ENCODE measurements at regions not wholly inside any gene's neighbourhood (a gene's known extent, or its start where the extent isn't known, plus 50 kb on each side); places are given as distances from the start of the nearest gene placed in this dataset.

DNA sequence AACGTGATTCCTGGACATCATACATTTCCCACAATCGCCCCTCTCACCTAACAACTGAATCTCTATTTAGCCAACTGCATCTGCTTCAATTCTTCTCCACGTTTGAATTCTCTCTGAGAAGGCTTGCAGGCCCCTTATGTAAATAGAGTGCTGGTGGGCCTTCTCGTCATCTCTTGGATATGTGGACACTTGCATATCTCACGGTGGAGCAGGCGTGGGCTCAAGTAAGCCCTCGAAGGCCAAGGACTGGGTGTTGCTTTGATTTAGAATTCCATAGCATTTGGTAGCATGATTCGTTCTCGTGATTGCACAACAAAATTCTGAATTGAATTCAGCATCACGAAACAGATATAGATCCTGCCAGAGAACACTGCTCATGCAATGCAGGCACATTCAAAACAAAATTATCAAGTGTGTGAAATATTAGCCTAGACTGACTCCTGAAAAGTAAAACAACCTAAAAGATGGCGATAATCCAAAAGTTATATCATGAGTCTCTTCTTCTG is 613.6 kb downstream of the TFAP2A start:
- no peak overlapping the region for H3K4me3 ChIP-seq
- no peaks in the 10 kb centered on the region for H3K27me3 ChIP-seq (replicated peaks in 1 of 7)
- no peaks in the 10 kb centered on the region for H3K4me1 ChIP-seq
- no peak for TF ChIP-seq POLR2AphosphoS5 (IDR thresholded peaks at IDR 0.05)
- TF ChIP-seq, protein P1, sequence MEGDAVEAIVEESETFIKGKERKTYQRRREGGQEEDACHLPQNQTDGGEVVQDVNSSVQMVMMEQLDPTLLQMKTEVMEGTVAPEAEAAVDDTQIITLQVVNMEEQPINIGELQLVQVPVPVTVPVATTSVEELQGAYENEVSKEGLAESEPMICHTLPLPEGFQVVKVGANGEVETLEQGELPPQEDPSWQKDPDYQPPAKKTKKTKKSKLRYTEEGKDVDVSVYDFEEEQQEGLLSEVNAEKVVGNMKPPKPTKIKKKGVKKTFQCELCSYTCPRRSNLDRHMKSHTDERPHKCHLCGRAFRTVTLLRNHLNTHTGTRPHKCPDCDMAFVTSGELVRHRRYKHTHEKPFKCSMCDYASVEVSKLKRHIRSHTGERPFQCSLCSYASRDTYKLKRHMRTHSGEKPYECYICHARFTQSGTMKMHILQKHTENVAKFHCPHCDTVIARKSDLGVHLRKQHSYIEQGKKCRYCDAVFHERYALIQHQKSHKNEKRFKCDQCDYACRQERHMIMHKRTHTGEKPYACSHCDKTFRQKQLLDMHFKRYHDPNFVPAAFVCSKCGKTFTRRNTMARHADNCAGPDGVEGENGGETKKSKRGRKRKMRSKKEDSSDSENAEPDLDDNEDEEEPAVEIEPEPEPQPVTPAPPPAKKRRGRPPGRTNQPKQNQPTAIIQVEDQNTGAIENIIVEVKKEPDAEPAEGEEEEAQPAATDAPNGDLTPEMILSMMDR (IDR thresholded peaks at IDR 0.05 in 8 of 11, conservative IDR thresholded peaks at IDR 0.05 in 3 of 11), result no peak
- TF ChIP-seq POLR2A (IDR thresholded peaks at IDR 0.05), result no peak
- no peak overlapping the region for H3K27ac ChIP-seq
- intact Hi-C loops (cut with DNase I; ENCODE audit: low total_unique reads), result no loop called here
- no peak for DNase-seq
- WGBS, 5 donors, result 77 to 89% (median 84%) methylated on average over 11 of the region's 11 CpGs
- H3K36me3 ChIP-seq, result no peaks in the 10 kb centered on the region
- H3K9me3 ChIP-seq, result peaks cover 0 to 11% (median 0%) of the 10 kb centered on the region in 8 donors

- Histone ChIP-seq H3K9me3 (peaks cover 0 to 7% (median 0%) of the 10 kb centered on the region in 8 donors), H3K4me1 (no peaks in the 10 kb centered on the region), H3K36me3 (no peaks in the 10 kb centered on the region), H3K27ac (no peak overlapping the region), H3K27me3 (replicated peaks in 1 of 7) (no peaks in the 10 kb centered on the region), H3K4me3 (no peak overlapping the region)
- DNase-seq, result no peak
- TF ChIP-seq, protein P1 (IDR thresholded peaks at IDR 0.05 in 8 of 11, conservative IDR thresholded peaks at IDR 0.05 in 3 of 11), result no peak
- no peak for TF ChIP-seq POLR2AphosphoS5 (IDR thresholded peaks at IDR 0.05)
- no peak for TF ChIP-seq POLR2A (IDR thresholded peaks at IDR 0.05)
- intact Hi-C loops (cut with DNase I; ENCODE audit: low total_unique reads), result no loop called here
Measured at GRCh38 chr6:9799582-9799981, 615.3 kb downstream of the TFAP2A start.

DNA sequence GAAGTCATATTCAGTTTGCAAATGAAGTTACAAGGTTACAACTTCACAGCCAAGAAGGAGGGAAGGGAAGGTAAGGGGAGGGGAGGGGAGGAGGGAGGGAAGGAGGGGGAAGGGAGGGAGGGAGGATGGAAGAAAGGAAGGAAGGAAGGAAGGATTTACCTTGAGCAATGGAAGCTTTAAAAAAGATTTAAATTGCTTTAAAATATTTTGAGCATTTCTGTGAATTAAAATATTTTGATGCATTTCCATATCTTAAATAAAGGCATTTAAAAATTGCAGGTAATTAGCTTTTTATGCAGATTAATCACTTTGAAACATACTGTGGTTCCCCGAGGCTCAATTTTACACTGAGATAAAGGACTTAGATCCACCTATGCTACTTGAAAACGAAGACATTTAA is 618.0 kb downstream of the TFAP2A start:
- Histone ChIP-seq H3K27ac (no peak overlapping the region), H3K27me3 (replicated peaks in 1 of 7) (no peaks in the 10 kb centered on the region), H3K4me3 (no peak overlapping the region), H3K4me1 (no peaks in the 10 kb centered on the region), H3K36me3 (no peaks in the 10 kb centered on the region), H3K9me3 (peaks cover 0 to 3% (median 0%) of the 10 kb centered on the region in 8 donors)
- no peak for TF ChIP-seq POLR2AphosphoS5 (IDR thresholded peaks at IDR 0.05)
- TF ChIP-seq, protein P1 (IDR thresholded peaks at IDR 0.05 in 8 of 11, conservative IDR thresholded peaks at IDR 0.05 in 3 of 11), result no peak
- TF ChIP-seq POLR2A (IDR thresholded peaks at IDR 0.05), result no peak
- no peak for DNase-seq
- 58 to 76% (median 63%) methylated on average over 2 of the region's 2 CpGs for WGBS, 5 donors
- intact Hi-C loops (cut with DNase I; ENCODE audit: low total_unique reads), result no loop called here

GRCh38 chr6:9795880-9796279 is 619.0 kb downstream of the TFAP2A start:
- DNase-seq, result no peak
- Histone ChIP-seq H3K36me3 (no peaks in the 10 kb centered on the region), H3K4me1 (no peaks in the 10 kb centered on the region), H3K4me3 (no peak overlapping the region), H3K27ac (no peak overlapping the region), H3K9me3 (peaks cover 0 to 3% (median 0%) of the 10 kb centered on the region in 8 donors), H3K27me3 (replicated peaks in 1 of 7) (no peaks in the 10 kb centered on the region)
- intact Hi-C loops (cut with DNase I; ENCODE audit: low total_unique reads), result no loop called here
- 7 to 11% (median 9%) methylated on average over 5 of the region's 5 CpGs for WGBS, 5 donors
- TF ChIP-seq POLR2AphosphoS5 (IDR thresholded peaks at IDR 0.05) (no peak), POLR2A (IDR thresholded peaks at IDR 0.05) (no peak)
- TF ChIP-seq, protein P1 (IDR thresholded peaks at IDR 0.05 in 8 of 11, conservative IDR thresholded peaks at IDR 0.05 in 3 of 11), result no peak

All from spleen (tissue), 11 donors.